Neutrophil (primary cell): ENCODE measurements at regions not wholly inside any gene's neighbourhood (a gene's known extent, or its start where the extent isn't known, plus 50 kb on each side); places are given as distances from the start of the nearest gene placed in this dataset.
A peak's percentile ranks its signal among the peaks of the same experiment; 100 is the strongest.

ENCODE experiments used
- H3K27ac ChIP-seq: fragments of 200-600 bp; sonication (generic); 2 replicates; pipeline ENCODE4 v1.5.1; 2016; ENCODE audit warnings: mild to moderate bottlenecking, moderate library complexity
- H3K27me3 ChIP-seq: fragments of 200-600 bp; sonication (generic); 2 replicates; pipeline ENCODE4 v1.6.0; 2016; ENCODE audit warnings: mild to moderate bottlenecking
- H3K36me3 ChIP-seq: fragments of 200-600 bp; sonication (generic); 2 replicates; pipeline ENCODE4 v1.5.1; 2017
- H3K4me1 ChIP-seq, 2 experiments: fragments of 200-600 bp in 1 of 2; sonication (generic) in 1 of 2; 1 replicate in 1 of 2; 2 replicates in 1 of 2; pipeline versions ENCODE4 v1.5.1 to v1.6.1; 2013 to 2016; ENCODE audit warnings: low read depth in 1 of 2, low read length in 1 of 2, mild to moderate bottlenecking in 1 of 2, moderate library complexity in 1 of 2; ENCODE audit not compliant: control insufficient read depth in 1 of 2, insufficient read depth in 1 of 2
- H3K4me3 ChIP-seq, 2 experiments: fragments of 200-600 bp in 1 of 2; sonication (generic) in 1 of 2; 1 replicate in 1 of 2; 2 replicates in 1 of 2; pipeline ENCODE4 v1.5.1; 2013 to 2016; ENCODE audit warnings: low read depth in 1 of 2, low read length in 1 of 2, mild to moderate bottlenecking in 1 of 2, moderate library complexity in 1 of 2
- H3K9me3 ChIP-seq: fragments of 200-600 bp; sonication (generic); 2 replicates; pipeline ENCODE4 v1.5.1; 2016
- TF ChIP-seq, protein P1 (sequence below): fragments of 200-600 bp; sonication (generic); IDR thresholded peaks from 2 replicates; pipeline ENCODE4 v1.5.1; 2016; ENCODE audit warnings: antibody characterized with exemption

DNA sequence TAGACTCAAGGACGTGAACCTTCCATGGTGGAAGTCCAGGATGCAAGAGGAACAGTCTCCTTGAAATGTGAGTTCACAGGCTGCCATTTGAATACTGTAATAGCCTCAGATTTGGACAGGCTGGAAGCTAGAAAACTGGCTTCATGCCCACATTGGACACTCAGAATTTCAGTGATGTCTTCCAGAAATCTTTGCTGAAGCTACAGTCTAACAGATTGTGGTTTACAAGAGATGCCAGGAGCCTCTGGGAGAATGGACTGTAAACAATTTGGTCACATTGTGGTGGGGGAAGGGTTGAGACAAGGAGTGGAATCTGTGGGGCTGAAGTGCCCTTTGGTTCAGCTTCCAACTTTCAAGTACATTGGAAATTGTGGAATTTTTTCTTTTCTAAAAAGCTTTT, 252.0 kb upstream of the PROK2 start:
- TF ChIP-seq, protein P1, sequence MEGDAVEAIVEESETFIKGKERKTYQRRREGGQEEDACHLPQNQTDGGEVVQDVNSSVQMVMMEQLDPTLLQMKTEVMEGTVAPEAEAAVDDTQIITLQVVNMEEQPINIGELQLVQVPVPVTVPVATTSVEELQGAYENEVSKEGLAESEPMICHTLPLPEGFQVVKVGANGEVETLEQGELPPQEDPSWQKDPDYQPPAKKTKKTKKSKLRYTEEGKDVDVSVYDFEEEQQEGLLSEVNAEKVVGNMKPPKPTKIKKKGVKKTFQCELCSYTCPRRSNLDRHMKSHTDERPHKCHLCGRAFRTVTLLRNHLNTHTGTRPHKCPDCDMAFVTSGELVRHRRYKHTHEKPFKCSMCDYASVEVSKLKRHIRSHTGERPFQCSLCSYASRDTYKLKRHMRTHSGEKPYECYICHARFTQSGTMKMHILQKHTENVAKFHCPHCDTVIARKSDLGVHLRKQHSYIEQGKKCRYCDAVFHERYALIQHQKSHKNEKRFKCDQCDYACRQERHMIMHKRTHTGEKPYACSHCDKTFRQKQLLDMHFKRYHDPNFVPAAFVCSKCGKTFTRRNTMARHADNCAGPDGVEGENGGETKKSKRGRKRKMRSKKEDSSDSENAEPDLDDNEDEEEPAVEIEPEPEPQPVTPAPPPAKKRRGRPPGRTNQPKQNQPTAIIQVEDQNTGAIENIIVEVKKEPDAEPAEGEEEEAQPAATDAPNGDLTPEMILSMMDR, result no peak
- Histone ChIP-seq H3K4me3 (no peak overlapping the region), H3K27me3 (no peaks in the 10 kb centered on the region), H3K4me1 (peaks cover 7 to 15% of the 10 kb centered on the region in 2 experiments), H3K27ac (no peak overlapping the region), H3K9me3 (no peaks in the 10 kb centered on the region), H3K36me3 (no peaks in the 10 kb centered on the region)

- H3K4me3 ChIP-seq, result no peak overlapping the region
- peaks cover 3 to 21% of the 10 kb centered on the region in 2 experiments for H3K4me1 ChIP-seq
- H3K27me3 ChIP-seq, result no peaks in the 10 kb centered on the region
- H3K27ac ChIP-seq, result no peak overlapping the region
- TF ChIP-seq, protein P1, result no peak
- no peaks in the 10 kb centered on the region for H3K9me3 ChIP-seq
- H3K36me3 ChIP-seq, result no peaks in the 10 kb centered on the region
Measured at GRCh38 chr3:72035606-72036005, 250.7 kb upstream of the PROK2 start.

DNA sequence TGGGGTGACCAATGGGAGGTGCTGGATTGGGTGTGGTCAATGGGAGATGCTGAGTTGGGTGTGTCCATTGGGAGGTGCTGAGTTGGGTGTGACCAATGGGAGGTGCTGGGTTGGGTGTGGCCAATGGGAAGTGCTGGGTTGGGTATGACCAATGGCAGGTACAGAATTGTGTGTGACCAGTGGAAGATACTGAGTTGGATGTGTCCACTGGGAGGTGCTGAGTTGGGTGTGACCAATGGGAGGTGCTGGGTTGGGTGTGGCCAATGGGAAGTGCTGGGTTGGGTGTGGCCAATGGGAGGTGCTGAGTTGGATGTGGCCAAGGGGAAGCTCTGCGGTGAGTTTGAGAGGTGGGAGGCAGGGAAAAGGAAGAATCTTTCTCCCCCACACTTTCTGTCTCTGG, 250.0 kb upstream of the PROK2 start:
- H3K27me3 ChIP-seq, result no peaks in the 10 kb centered on the region
- no peak overlapping the region for H3K27ac ChIP-seq
- H3K36me3 ChIP-seq, result no peaks in the 10 kb centered on the region
- peaks cover 3 to 21% of the 10 kb centered on the region in 2 experiments for H3K4me1 ChIP-seq
- TF ChIP-seq, protein P1, result no peak
- no peak overlapping the region for H3K4me3 ChIP-seq
- no peaks in the 10 kb centered on the region for H3K9me3 ChIP-seq

GRCh38 chr3:72033666-72034428, 248.9 kb upstream of the PROK2 start:
- TF ChIP-seq, protein P1, result no peak
- H3K4me3 ChIP-seq, result no peak overlapping the region
- no peak overlapping the region for H3K27ac ChIP-seq
- H3K4me1 ChIP-seq, result peaks cover 3 to 21% of the 10 kb centered on the region in 2 experiments
- H3K27me3 ChIP-seq, result no peaks in the 10 kb centered on the region
- no peaks in the 10 kb centered on the region for H3K36me3 ChIP-seq
- no peaks in the 10 kb centered on the region for H3K9me3 ChIP-seq

GRCh38 chr3:72032441-72033135, 247.6 kb upstream of the PROK2 start:
- H3K4me3 ChIP-seq, result no peak overlapping the region
- no peaks in the 10 kb centered on the region for H3K9me3 ChIP-seq
- no peaks in the 10 kb centered on the region for H3K27me3 ChIP-seq
- H3K27ac ChIP-seq, result peak overlapping the region; percentile 55
- H3K4me1 ChIP-seq, result peaks cover 3 to 21% of the 10 kb centered on the region in 2 experiments
- TF ChIP-seq, protein P1, result no peak
- H3K36me3 ChIP-seq, result no peaks in the 10 kb centered on the region
